ENCODE measurements at regions not wholly inside any gene's neighbourhood (a gene's known extent, or its start where the extent isn't known, plus 50 kb on each side); places are given as distances from the start of the nearest gene placed in this dataset.

- Histone ChIP-seq H3K9me2 (ENCODE audit: insufficient read depth) (no peaks in the 10 kb centered on the region), H3K4me1 (ENCODE audit: insufficient read depth) (peaks cover 49% of the 10 kb centered on the region), H3K36me3 (ENCODE audit: insufficient read depth) (no peaks in the 10 kb centered on the region), H3K27me3 (ENCODE audit: insufficient read depth) (no peaks in the 10 kb centered on the region), H4K20me1 (replicated peaks; ENCODE audit: insufficient read depth) (no peaks in the 10 kb centered on the region), H3K27ac (ENCODE audit: low read depth) (peak overlapping the region; percentile 91), H3F3A (replicated peaks; ENCODE audit: low read depth) (no peaks in the 10 kb centered on the region), H3K79me2 (replicated peaks; ENCODE audit: insufficient read depth) (no peaks in the 10 kb centered on the region), H2AFZ (no peak overlapping the region), H3K4me2 (peak overlapping the region; percentile 29), H3K4me3 (no peak overlapping the region)
- H3K9me3 Mint-ChIP-seq, result no peaks in the 10 kb centered on the region; the same call in 2 of the 3 replicates
- peak; percentile 90 for ATAC-seq
- TF ChIP-seq EZH2 (IDR thresholded peaks at IDR 0.05; ENCODE audit: low read depth, unreplicated experiment) (no peak), ZNF331 (CRISPR knock-in tag; IDR thresholded peaks at IDR 0.05; ENCODE audit: low read depth) (no peak), ZNF462 (CRISPR knock-in tag; IDR thresholded peaks at IDR 0.05) (peak; percentile 49; the same call in 1 of the 2 replicates), CREB1 (CRISPR knock-in tag; IDR thresholded peaks at IDR 0.05; ENCODE audit: low read depth) (no peak), NANOG (IDR thresholded peaks at IDR 0.05; ENCODE audit: borderline replicate concordance) (peak; percentile 95), CTCF (conservative IDR thresholded peaks at IDR 0.05; ENCODE audit: low read depth in 2 of 2) (no peak), POLR2AphosphoS5 (IDR thresholded peaks at IDR 0.05; ENCODE audit: low read depth) (peak; percentile 12; the same call in 1 of the 2 replicates), ETS1 (IDR thresholded peaks at IDR 0.05) (peak; percentile 70), REST (IDR thresholded peaks at IDR 0.05; ENCODE audit: unreplicated experiment) (no peak), ZNF114 (CRISPR knock-in tag; IDR thresholded peaks at IDR 0.05) (no peak)
- H3K4me3 Mint-ChIP-seq, result no peak overlapping the region
- DNase-seq (ENCODE audit: low spot score), result peak; percentile 68
- H3K27me3 Mint-ChIP-seq (ENCODE audit: insufficient read depth, low read depth, poor library complexity), result no peaks in the 10 kb centered on the region
- peaks cover 6% of the 10 kb centered on the region; the same call in 1 of the 3 replicates for H3K36me3 Mint-ChIP-seq (ENCODE audit: low read depth)
- peak overlapping the region; percentile 80 for H3K27ac Mint-ChIP-seq
- H3K4me1 Mint-ChIP-seq, result peaks cover 38% of the 10 kb centered on the region
These were observed 248.5 kb upstream of the RND3 start for GRCh38 chr2:150735894-150736498.

Data from GM23338 (cell line).